ENCODE measurements at regions not wholly inside any gene's neighbourhood (a gene's known extent, or its start where the extent isn't known, plus 50 kb on each side); places are given as distances from the start of the nearest gene placed in this dataset.
A peak's percentile ranks its signal among the peaks of the same experiment; 100 is the strongest.

- no TSS peak for BruUV-seq (replicated peaks)
- no peak overlapping the region for H3K4me3 Mint-ChIP-seq (ENCODE audit: unreplicated experiment)
- no peaks in the 10 kb centered on the region for H3K27me3 Mint-ChIP-seq (ENCODE audit: insufficient read depth, unreplicated experiment)
- peak overlapping the region; percentile 76 for H3K27ac Mint-ChIP-seq (ENCODE audit: low read depth, unreplicated experiment)
- TF ChIP-seq, protein P1, sequence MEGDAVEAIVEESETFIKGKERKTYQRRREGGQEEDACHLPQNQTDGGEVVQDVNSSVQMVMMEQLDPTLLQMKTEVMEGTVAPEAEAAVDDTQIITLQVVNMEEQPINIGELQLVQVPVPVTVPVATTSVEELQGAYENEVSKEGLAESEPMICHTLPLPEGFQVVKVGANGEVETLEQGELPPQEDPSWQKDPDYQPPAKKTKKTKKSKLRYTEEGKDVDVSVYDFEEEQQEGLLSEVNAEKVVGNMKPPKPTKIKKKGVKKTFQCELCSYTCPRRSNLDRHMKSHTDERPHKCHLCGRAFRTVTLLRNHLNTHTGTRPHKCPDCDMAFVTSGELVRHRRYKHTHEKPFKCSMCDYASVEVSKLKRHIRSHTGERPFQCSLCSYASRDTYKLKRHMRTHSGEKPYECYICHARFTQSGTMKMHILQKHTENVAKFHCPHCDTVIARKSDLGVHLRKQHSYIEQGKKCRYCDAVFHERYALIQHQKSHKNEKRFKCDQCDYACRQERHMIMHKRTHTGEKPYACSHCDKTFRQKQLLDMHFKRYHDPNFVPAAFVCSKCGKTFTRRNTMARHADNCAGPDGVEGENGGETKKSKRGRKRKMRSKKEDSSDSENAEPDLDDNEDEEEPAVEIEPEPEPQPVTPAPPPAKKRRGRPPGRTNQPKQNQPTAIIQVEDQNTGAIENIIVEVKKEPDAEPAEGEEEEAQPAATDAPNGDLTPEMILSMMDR (IDR thresholded peaks at IDR 0.05; ENCODE audit: unreplicated experiment) = no peak
- POLR2A ChIA-PET = interaction anchor here (0.6 to 1.3 kb wide), 2 partner anchors 22 to 1734 kb away, joined by 3 read pairs; partner anchors contain the start of gene MCM6
- DNase-seq (ENCODE audit: unreplicated experiment) = peak; percentile 46
- intact Hi-C loops (cut with micrococcal nuclease) = no loop called here
- CTCF ChIA-PET = interaction anchor here (0.9 to 1.4 kb wide), 2 partner anchors 14 to 270 kb away, joined by 3 to 5 read pairs; no protein-coding TSS in a partner anchor
- peaks cover 6% of the 10 kb centered on the region for H3K36me3 Mint-ChIP-seq (ENCODE audit: insufficient read depth, unreplicated experiment)
- peaks cover 49% of the 10 kb centered on the region for H3K4me1 Mint-ChIP-seq (ENCODE audit: insufficient read depth, unreplicated experiment)
- no peaks in the 10 kb centered on the region for H3K9me3 Mint-ChIP-seq (ENCODE audit: unreplicated experiment)
Measured at GRCh38 chr2:134142341-134142738, 111.5 kb upstream of the MGAT5 start.

GRCh38 chr2:134142903-134143302, 111.0 kb upstream of the MGAT5 start:
- intact Hi-C loops (cut with micrococcal nuclease) = no loop called here
- Mint-ChIP-seq H3K4me3 (ENCODE audit: unreplicated experiment) (no peak overlapping the region), H3K27ac (ENCODE audit: low read depth, unreplicated experiment) (peak overlapping the region; percentile 76), H3K27me3 (ENCODE audit: insufficient read depth, unreplicated experiment) (no peaks in the 10 kb centered on the region), H3K4me1 (ENCODE audit: insufficient read depth, unreplicated experiment) (peaks cover 47% of the 10 kb centered on the region), H3K9me3 (ENCODE audit: unreplicated experiment) (no peaks in the 10 kb centered on the region), H3K36me3 (ENCODE audit: insufficient read depth, unreplicated experiment) (peaks cover 6% of the 10 kb centered on the region)
- ChIA-PET POLR2A (interaction anchor here (1.3 kb wide), 1 partner anchor 22 kb away, joined by 3 read pairs; no protein-coding TSS in a partner anchor), CTCF (interaction anchor here (0.8 to 1.4 kb wide), 3 partner anchors 24 to 269 kb away, joined by 4 to 5 read pairs (median 4); no protein-coding TSS in a partner anchor)
- DNase-seq (ENCODE audit: unreplicated experiment) = peak; percentile 77
- no TSS peak for BruUV-seq (replicated peaks)
- TF ChIP-seq, protein P1 (IDR thresholded peaks at IDR 0.05; ENCODE audit: unreplicated experiment) = no peak

GRCh38 chr2:134143568-134143967, 110.3 kb upstream of the MGAT5 start:
- TF ChIP-seq, protein P1 (IDR thresholded peaks at IDR 0.05; ENCODE audit: unreplicated experiment) = no peak
- peaks cover 6% of the 10 kb centered on the region for H3K36me3 Mint-ChIP-seq (ENCODE audit: insufficient read depth, unreplicated experiment)
- CTCF ChIA-PET = interaction anchor here (0.7 to 1.4 kb wide), 4 partner anchors 17 to 269 kb away, joined by 3 to 5 read pairs (median 4); no protein-coding TSS in a partner anchor
- no peak for DNase-seq (ENCODE audit: unreplicated experiment)
- no peaks in the 10 kb centered on the region for H3K9me3 Mint-ChIP-seq (ENCODE audit: unreplicated experiment)
- POLR2A ChIA-PET = interaction anchor here (0.6 to 1.3 kb wide), 3 partner anchors 10 to 24 kb away, joined by 3 to 5 read pairs (median 3); no protein-coding TSS in a partner anchor
- H3K4me1 Mint-ChIP-seq (ENCODE audit: insufficient read depth, unreplicated experiment) = peaks cover 41% of the 10 kb centered on the region
- no peaks in the 10 kb centered on the region for H3K27me3 Mint-ChIP-seq (ENCODE audit: insufficient read depth, unreplicated experiment)
- peak overlapping the region; percentile 76 for H3K27ac Mint-ChIP-seq (ENCODE audit: low read depth, unreplicated experiment)
- H3K4me3 Mint-ChIP-seq (ENCODE audit: unreplicated experiment) = no peak overlapping the region
- intact Hi-C loops (cut with micrococcal nuclease) = no loop called here
- BruUV-seq (replicated peaks) = no TSS peak

DNA sequence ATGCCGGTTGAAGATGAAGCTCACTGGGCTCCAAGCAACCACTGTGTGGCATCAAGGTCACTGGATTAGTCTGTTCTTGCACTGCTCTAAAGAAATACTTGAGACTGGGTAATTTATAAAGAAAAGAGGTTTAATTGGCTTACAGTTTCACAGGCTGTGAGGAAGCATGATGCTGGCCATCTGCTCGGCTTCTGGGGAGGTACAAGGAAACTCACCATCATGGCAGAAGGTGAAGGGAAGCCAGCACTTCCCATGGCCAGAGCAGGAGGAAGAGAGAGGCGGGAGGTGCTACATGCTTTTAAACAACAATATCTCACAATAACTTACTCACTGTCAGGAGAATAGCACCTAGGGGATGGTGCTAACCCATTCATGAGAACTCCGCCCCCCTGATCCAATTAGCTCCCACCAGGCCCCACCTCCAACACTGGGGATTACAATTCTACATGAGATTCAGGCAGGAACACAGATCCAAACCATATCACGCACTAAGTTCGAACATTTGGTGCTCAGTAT, 109.7 kb upstream of the MGAT5 start:
- H3K27ac Mint-ChIP-seq (ENCODE audit: low read depth, unreplicated experiment) = no peak overlapping the region
- no peak for DNase-seq (ENCODE audit: unreplicated experiment)
- BruUV-seq (replicated peaks) = no TSS peak
- no peaks in the 10 kb centered on the region for H3K9me3 Mint-ChIP-seq (ENCODE audit: unreplicated experiment)
- peaks cover 6% of the 10 kb centered on the region for H3K36me3 Mint-ChIP-seq (ENCODE audit: insufficient read depth, unreplicated experiment)
- H3K4me1 Mint-ChIP-seq (ENCODE audit: insufficient read depth, unreplicated experiment) = peaks cover 44% of the 10 kb centered on the region
- intact Hi-C loops (cut with micrococcal nuclease) = no loop called here
- CTCF ChIA-PET = interaction anchor here (0.5 to 0.7 kb wide), 5 partner anchors 17 to 1636 kb away, joined by 3 read pairs; no protein-coding TSS in a partner anchor
- no peaks in the 10 kb centered on the region for H3K27me3 Mint-ChIP-seq (ENCODE audit: insufficient read depth, unreplicated experiment)
- no peak overlapping the region for H3K4me3 Mint-ChIP-seq (ENCODE audit: unreplicated experiment)
- TF ChIP-seq, protein P1 (IDR thresholded peaks at IDR 0.05; ENCODE audit: unreplicated experiment) = no peak
- POLR2A ChIA-PET = interaction anchor here (0.6 kb wide), 1 partner anchor 11 kb away, joined by 3 read pairs; no protein-coding TSS in a partner anchor
